DMS 273 (cell line): ENCODE measurements at regions not wholly inside any gene's neighbourhood (a gene's known extent, or its start where the extent isn't known, plus 50 kb on each side); places are given as distances from the start of the nearest gene placed in this dataset.
"Not testable (repeated sequence)": the region's sequence is repeated elsewhere in the genome, so short reads cannot be mapped to it uniquely, and the experiment has no call there.

Experiments used
- DNase-seq: peaks from one replicate; lab custom pipeline; 2025; ENCODE audit not compliant: unreplicated experiment; lab: John Stamatoyannopoulos, UW

DNA sequence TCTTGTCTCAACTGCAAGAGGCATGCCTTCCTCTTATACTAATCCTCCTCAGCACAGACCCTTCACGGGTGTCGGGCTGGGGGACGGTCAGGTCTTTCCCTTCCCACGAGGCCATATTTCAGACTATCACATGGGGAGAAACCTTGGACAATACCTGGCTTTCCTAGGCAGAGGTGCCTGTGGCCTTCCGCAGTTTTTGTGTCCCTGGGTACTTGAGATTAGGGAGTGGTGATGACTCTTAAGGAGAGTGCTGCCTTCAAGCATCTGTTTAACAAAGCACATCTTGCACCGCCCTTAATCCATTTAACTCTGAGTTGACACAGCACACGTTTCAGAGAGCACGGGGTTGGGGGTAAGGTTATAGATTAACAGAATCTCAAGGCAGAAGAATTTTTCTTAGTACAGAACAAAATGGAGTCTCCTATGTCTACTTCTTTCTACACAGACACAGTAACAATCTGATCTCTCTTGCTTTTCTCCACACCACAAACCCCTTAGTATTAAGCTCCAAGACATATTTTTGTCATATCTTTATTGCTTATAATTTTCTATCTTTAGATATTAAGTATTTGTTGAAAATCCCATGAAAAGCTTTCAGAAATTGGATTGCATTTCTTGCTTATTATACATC lies 72.8 kb upstream of the LPCAT1 start:
- DNase-seq = not testable (repeated sequence)

DNA sequence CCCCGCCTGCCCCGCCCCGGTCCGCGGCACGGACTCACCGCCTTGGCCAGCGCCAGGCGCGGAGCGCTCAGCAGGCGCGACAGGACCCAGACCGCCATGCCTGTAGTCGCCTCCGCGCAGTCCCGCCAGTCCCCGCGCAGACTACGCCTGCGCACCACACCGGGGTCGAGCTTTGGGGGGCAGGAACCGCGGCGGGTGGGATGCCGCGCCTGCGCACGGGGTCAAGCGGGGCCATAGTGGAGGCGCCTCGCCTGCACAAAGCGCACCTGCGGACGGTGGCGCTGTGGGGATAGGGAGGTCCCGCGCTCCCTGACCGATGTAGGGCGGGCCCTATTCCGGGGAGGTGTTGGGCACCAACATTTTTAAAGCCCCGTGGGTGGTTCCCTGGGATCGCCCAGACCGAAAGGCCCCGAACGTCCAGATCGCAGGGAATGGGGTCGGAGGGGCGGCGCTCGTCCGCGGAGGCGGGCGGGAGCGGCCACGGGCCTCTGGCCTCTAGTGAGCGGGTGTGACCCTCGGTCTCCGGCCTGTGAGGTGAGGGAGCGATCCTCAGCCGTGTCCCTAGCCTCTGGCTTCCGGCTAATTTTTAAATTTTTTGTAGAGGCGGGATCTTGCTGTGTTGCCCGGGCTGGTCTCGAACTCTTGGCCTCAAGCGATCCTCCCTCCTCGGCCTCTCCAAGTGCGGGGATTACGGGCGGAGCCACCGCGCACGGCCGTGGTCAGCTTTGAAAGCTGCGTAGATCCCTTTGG lies 70.8 kb upstream of the LPCAT1 start:
- peak; percentile 95 for DNase-seq

DNA sequence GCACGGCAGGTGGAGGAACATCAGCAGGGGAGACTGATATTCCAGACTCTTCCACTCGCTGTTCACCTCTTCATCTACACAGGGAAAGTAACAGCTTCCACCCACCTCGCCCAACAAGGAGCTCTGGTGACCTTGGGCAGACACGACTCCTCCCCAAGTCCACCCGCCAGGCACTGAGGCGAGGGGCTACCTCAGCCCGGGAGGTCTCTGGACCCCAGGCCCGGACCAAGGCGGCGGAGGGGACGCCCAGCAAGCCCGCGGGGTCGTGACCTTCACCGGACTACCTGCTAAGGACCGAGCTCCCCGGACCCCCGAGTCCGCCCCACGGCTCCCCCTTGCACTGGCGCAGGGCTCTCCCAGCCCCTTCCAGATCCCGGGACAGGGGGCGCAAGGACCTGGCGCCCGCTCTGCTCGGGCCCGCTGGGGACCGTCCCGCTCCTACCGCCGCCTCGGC lies 70.2 kb upstream of the LPCAT1 start:
- peak; percentile 46 for DNase-seq

DNA sequence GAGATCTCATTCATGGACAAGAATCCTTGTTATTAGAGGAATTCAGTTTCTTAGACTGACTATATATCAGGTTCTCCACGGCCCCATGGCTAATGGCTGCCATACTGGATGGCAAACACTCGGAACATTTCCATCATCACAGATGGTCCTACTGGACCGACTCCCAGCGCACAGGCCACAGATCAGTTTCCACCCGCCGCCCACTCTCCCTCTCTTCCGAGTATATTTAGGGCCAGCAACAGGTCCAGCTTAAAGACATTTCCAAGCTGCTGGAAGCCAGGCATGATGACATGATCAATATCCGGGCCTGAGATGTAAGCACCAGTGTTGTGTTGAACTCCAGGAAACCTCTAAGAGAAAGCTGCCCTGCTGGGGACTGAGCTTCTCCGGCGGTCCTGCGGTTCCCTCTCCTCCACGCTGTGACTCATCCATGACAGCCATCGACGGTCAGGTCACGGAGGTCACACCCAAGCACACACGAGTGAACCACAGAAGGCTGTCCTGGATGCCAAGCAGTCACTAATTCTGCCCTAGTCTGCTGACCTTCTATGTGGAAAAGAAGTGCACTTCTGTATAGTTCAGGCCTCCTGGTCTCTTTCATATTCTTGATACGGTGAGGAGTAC lies 64.4 kb upstream of the LPCAT1 start:
- DNase-seq = not testable (repeated sequence)

DNA sequence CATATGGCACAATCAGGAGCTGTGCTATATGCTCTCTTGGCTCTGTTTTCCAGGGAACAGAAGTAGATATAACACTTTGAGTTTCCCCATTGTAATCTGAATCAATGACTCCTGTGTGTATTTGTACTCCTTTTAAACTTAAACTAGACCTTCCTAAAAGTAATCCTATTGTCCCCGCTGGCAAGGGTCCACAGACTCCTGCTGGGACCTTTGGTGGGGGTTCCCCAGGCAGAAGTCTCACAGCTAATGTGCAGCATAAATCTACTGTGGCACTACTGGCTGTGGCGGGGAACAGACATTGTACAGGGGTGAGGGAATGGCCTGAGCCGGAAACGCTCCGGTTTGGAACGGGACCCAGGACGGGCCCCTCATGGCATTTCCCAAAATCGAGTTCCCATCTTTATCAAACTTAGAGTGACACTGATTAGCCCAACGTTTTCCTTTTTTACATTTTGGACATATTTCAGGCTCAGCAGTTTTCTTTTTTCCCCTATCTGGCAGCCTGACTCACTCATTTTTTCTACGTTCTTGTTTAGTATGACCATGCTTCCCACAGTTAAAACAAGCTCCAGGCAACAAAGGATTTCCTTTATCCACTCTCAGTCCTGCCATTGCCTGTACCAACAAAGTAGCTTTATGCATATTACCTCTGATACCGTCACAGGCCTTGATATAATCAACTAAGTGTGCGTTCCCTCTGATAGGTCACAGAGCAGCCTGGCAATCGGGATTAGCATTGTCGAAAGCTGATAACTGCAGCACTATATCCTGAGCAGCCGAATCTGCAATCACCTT lies 59.5 kb upstream of the LPCAT1 start:
- DNase-seq = not testable (repeated sequence)

DNA sequence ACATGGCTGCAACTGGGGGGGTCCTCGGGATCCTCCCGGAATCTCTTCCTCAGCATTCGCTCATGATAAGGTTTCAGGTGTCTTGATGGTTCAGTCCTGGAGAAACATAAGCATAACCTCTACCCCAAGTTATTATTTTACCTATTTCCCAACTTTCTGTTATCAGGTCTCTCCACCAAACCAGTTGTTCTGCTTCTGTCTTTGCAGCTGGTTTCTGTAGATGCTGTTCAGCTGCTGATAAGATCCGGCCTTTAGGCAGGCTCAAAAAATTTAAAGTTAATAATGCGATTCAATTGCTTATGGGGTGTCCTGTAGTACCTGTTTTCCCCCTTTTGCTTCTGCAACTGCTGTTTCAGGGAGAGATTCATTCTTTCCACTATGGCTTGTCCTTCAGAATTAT lies 55.6 kb upstream of the LPCAT1 start:
- not testable (repeated sequence) for DNase-seq

DNA sequence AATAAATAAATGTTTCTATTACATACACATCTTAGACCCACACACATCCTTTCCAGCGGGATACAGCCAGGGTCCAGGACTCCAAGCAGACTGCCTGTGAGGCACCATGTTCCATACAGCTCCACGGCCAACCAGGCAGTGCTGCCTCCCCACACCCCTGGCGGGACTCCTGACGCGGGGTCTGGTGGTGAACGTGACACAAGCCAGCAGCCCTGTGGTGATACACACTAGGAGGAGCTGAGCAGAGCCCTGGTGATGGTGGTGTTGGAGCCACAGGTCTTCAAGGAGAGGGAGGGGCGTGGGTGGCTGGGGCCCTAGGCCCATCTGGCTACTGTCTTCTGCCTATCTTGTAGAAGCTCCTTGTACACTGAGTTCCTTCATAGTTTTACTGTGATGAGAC lies 53.1 kb upstream of the LPCAT1 start:
- DNase-seq = not testable (repeated sequence)

DNA sequence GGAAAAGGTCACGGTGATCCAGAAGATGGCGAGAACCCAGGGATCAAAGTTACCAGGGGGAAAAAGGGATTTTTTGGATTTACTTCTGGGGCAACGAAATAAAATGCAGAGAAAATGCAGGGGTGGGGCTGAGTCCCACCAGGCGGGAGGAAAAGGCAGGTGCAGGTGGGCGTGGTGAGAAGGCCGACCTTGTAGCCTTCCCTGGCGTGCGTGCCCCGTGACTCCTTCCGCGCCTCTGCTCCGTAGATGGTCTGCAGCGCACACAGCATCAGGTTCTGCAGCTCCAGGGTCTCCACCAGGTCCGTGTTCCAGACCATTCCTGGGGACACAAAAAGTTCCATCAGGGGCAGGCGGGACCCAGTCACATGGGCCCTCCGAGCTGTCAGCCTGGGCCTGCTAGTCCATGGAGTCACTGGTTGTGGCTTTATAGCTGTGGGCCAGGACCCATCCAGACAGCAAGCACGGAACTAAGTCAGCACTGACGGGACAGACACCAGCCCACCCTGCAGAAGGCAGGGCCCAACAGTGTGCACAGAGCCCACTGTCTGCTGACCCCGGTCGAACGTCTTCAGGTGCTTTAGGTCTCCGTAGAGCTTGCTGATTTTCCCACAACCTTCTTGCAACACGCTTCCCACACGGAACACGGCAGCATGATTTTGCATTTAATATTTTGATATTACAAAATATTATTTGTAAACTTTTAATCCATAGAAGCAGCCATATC lies 52.4 kb upstream of the LPCAT1 start:
- DNase-seq = not testable (repeated sequence)

DNA sequence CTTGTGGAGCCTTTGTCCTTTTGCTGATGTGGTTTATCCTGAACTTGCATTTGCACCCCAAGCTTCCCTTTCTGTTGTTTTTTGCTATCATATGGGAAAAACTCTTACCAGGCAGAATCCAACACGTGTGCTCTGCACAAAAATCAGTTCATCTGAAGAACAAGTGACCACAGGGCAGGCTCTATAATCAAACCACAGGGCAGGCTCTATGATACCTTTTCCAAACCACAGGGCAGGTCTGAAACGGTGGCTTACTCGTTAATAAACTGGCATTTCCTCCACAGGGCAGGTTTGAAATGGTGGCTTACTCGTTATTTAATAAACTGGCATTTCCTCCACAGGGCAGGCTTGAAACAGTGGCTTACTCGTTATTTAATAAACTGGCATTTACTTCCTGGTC lies 51.7 kb upstream of the LPCAT1 start:
- not testable (repeated sequence) for DNase-seq

DNA sequence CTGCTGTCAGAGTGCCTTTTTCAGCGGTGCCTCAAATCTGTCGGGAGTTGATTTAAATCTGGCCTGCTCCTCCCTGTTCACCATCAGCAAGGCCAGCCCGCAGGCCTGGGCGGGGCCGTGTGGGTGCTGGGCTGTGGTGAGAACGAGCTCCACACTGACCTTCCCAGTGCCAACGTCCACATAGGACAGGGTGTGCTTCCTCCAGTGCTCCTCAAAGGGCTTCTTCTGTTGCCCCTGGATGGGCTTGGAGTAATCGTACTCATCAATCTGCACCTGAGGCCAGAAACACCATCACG lies 50.2 kb upstream of the LPCAT1 start:
- not testable (repeated sequence) for DNase-seq

DNA sequence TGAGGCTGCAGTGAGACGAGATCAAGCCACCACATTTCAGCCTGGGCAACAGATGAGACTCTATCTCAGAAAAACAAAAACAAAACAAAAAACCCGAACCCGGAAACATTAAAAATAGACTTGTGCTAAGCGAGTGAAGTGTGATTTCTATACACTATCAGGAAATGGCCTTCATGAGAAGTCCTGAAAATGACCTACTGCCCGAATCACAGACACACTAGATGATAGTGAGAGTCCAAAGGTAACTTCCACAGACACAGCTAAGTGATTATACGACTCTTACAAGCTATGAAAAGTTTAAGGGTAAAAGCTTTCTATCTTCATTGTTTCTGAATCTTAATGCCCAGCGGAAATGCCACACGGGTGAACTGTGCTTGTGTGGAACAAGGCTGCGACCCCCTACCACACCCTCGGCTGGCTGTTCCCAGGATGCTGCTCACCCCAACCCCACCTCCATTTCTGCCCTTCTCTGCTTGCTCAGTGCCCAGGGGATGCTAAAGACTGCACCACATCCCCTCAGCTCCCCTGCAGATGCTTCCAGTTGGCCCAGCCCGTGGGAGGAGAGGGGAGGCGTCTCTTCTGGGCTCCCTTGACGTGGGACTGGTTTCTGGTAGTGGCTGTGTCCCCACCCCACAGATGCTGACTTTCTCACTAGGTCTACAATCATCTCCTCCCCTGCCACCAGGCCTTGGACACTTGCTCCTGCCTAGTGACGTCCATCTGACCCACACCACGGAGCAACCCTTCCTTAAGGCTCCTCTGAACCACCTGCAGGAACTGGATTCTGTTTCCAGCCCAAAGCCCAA lies 49.7 kb upstream of the LPCAT1 start:
- DNase-seq = not testable (repeated sequence)
